ENCODE measurements at regions not wholly inside any gene's neighbourhood (a gene's known extent, or its start where the extent isn't known, plus 50 kb on each side); places are given as distances from the start of the nearest gene placed in this dataset.
"Not testable (repeated sequence)": the region's sequence is repeated elsewhere in the genome, so short reads cannot be mapped to it uniquely, and the experiment has no call there.

GRCh38 chr7:53437336-53437735, 401.9 kb downstream of the POM121L12 start:
- H3K4me3 ChIP-seq (ENCODE audit: low read depth, low read length), result no peak overlapping the region
- H3K9ac ChIP-seq (ENCODE audit: low read depth, low read length), result no peak overlapping the region
- H3K4me1 ChIP-seq (ENCODE audit: control insufficient read depth, insufficient read depth, low read length), result no peaks in the 10 kb centered on the region
- no peaks in the 10 kb centered on the region for H3K27me3 ChIP-seq (ENCODE audit: control insufficient read depth, insufficient read depth, low read length)
- no peak overlapping the region for H3K27ac ChIP-seq (ENCODE audit: low read depth, low read length)
- no peaks in the 10 kb centered on the region for H3K36me3 ChIP-seq (ENCODE audit: control insufficient read depth, insufficient read depth, low read length)
- H3K9me3 ChIP-seq (ENCODE audit: control insufficient read depth, insufficient read depth, low read length), result no peaks in the 10 kb centered on the region

DNA sequence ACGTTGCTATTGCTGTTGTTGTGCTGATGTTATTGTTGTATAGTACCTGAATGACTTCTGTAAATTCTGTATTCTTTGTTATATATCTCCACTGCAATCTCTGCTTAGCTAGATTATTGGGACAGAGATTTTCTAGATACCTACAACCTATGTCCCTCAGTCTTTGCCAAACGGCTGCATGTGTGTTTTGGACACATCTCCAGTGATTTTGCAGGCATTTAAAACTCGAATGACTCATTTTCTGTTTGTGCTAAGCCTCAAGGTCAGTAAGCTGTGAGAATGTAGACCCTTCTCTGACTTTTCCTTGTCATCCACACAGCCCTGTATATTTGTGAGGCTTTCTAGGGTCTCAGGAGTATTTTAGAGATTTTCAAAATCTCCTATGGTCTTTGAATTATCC, 410.7 kb downstream of the POM121L12 start:
- Histone ChIP-seq H3K9me3 (ENCODE audit: control insufficient read depth, insufficient read depth, low read length) (no peaks in the 10 kb centered on the region), H3K4me1 (ENCODE audit: control insufficient read depth, insufficient read depth, low read length) (no peaks in the 10 kb centered on the region), H3K9ac (ENCODE audit: low read depth, low read length) (no peak overlapping the region), H3K27me3 (ENCODE audit: control insufficient read depth, insufficient read depth, low read length) (no peaks in the 10 kb centered on the region), H3K36me3 (ENCODE audit: control insufficient read depth, insufficient read depth, low read length) (no peaks in the 10 kb centered on the region), H3K4me3 (ENCODE audit: low read depth, low read length) (no peak overlapping the region), H3K27ac (ENCODE audit: low read depth, low read length) (no peak overlapping the region)

DNA sequence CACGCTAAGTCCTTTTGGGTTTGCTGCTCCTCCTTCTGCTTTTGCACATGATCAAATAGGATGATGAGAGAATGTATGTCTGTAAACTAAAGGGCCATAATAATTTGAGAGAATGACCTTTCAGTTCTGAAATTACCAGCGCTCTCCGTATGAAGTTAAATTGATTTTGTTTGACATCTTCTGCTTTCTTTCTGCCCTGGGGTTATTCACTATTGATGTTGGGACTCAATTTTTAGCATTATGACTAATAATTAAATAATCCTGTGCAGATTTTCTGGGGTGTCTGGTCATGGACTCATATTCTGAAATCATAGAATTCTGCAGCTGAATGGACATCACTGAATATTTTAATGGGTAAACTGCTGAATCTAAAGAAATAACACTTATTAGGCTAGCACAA, 423.2 kb downstream of the POM121L12 start:
- Histone ChIP-seq H3K9me3 (ENCODE audit: control insufficient read depth, insufficient read depth, low read length) (no peaks in the 10 kb centered on the region), H3K36me3 (ENCODE audit: control insufficient read depth, insufficient read depth, low read length) (no peaks in the 10 kb centered on the region), H3K9ac (ENCODE audit: low read depth, low read length) (no peak overlapping the region), H3K4me1 (ENCODE audit: control insufficient read depth, insufficient read depth, low read length) (no peaks in the 10 kb centered on the region), H3K4me3 (ENCODE audit: low read depth, low read length) (no peak overlapping the region), H3K27ac (ENCODE audit: low read depth, low read length) (no peak overlapping the region), H3K27me3 (ENCODE audit: control insufficient read depth, insufficient read depth, low read length) (no peaks in the 10 kb centered on the region)

DNA sequence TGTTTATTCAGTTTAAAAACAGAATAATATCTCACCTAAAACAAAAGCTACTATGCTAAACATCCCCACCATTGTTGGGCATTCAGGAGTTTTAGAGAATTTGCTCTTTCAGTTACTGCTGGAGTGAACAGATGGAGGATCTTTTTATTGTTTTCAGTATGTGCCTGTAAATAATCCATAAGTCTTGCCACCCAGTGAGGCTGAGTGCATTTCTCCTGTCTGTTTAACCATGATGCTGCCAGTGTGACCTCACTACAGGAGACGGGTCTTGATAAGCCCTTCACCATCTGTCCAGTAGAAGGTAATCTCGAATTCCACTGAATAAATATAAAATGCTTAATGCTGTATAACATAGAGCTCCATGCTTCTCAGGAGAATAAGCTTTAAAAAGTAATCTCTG, 430.9 kb downstream of the POM121L12 start:
- H3K9ac ChIP-seq (ENCODE audit: low read depth, low read length), result no peak overlapping the region
- H3K27me3 ChIP-seq (ENCODE audit: control insufficient read depth, insufficient read depth, low read length), result no peaks in the 10 kb centered on the region
- no peaks in the 10 kb centered on the region for H3K4me1 ChIP-seq (ENCODE audit: control insufficient read depth, insufficient read depth, low read length)
- no peak overlapping the region for H3K4me3 ChIP-seq (ENCODE audit: low read depth, low read length)
- no peaks in the 10 kb centered on the region for H3K9me3 ChIP-seq (ENCODE audit: control insufficient read depth, insufficient read depth, low read length)
- H3K27ac ChIP-seq (ENCODE audit: low read depth, low read length), result no peak overlapping the region
- no peaks in the 10 kb centered on the region for H3K36me3 ChIP-seq (ENCODE audit: control insufficient read depth, insufficient read depth, low read length)

GRCh38 chr7:53470336-53470970, 435.0 kb downstream of the POM121L12 start:
- Histone ChIP-seq H3K36me3 (ENCODE audit: control insufficient read depth, insufficient read depth, low read length) (no peaks in the 10 kb centered on the region), H3K4me3 (ENCODE audit: low read depth, low read length) (no peak overlapping the region), H3K4me1 (ENCODE audit: control insufficient read depth, insufficient read depth, low read length) (no peaks in the 10 kb centered on the region), H3K9me3 (ENCODE audit: control insufficient read depth, insufficient read depth, low read length) (no peaks in the 10 kb centered on the region), H3K27ac (ENCODE audit: low read depth, low read length) (no peak overlapping the region), H3K9ac (ENCODE audit: low read depth, low read length) (no peak overlapping the region), H3K27me3 (ENCODE audit: control insufficient read depth, insufficient read depth, low read length) (no peaks in the 10 kb centered on the region)

DNA sequence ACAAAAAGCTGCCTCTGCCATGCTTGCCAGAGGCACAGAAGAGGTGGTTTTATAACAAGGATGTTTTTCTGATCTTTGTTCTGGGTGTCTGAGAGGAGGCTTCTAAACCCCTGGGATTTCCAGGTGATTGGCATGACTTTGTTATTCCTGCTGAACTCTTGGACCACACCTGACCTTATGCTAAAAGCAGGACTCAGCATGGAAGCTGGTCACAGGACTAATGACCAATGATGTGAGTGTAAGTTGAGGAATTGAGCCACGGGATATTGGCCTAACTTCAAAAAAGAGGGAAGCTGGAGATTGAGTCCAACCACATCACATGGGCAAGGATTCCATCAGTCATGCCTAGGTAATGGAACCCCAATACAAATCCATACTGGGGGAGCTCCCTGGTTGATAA, 437.9 kb downstream of the POM121L12 start:
- no peaks in the 10 kb centered on the region for H3K27me3 ChIP-seq (ENCODE audit: control insufficient read depth, insufficient read depth, low read length)
- no peak overlapping the region for H3K27ac ChIP-seq (ENCODE audit: low read depth, low read length)
- H3K9ac ChIP-seq (ENCODE audit: low read depth, low read length), result no peak overlapping the region
- no peaks in the 10 kb centered on the region for H3K9me3 ChIP-seq (ENCODE audit: control insufficient read depth, insufficient read depth, low read length)
- H3K4me3 ChIP-seq (ENCODE audit: low read depth, low read length), result no peak overlapping the region
- no peaks in the 10 kb centered on the region for H3K4me1 ChIP-seq (ENCODE audit: control insufficient read depth, insufficient read depth, low read length)
- H3K36me3 ChIP-seq (ENCODE audit: control insufficient read depth, insufficient read depth, low read length), result no peaks in the 10 kb centered on the region

DNA sequence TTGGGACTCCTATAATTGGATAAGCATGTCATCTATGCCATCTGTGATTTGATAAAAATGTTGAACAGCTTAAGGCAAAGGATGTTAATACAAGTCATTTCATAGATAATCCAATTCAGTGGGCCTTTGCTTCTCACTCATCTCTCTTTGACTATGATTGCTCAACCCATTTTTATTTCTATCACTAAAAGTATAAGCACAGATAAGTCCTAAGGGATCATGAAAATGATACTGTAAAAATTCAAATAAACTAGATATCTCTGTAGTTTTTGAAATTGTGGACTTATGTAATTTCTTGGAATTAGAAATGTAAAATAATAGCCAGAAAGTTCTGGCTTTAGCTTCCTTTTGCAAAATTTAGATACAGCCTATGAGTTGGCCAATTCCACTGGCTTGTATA, 440.3 kb downstream of the POM121L12 start:
- no peak overlapping the region for H3K9ac ChIP-seq (ENCODE audit: low read depth, low read length)
- H3K27me3 ChIP-seq (ENCODE audit: control insufficient read depth, insufficient read depth, low read length), result no peaks in the 10 kb centered on the region
- no peak overlapping the region for H3K4me3 ChIP-seq (ENCODE audit: low read depth, low read length)
- no peaks in the 10 kb centered on the region for H3K4me1 ChIP-seq (ENCODE audit: control insufficient read depth, insufficient read depth, low read length)
- H3K36me3 ChIP-seq (ENCODE audit: control insufficient read depth, insufficient read depth, low read length), result no peaks in the 10 kb centered on the region
- no peaks in the 10 kb centered on the region for H3K9me3 ChIP-seq (ENCODE audit: control insufficient read depth, insufficient read depth, low read length)
- no peak overlapping the region for H3K27ac ChIP-seq (ENCODE audit: low read depth, low read length)

- Histone ChIP-seq H3K4me3 (ENCODE audit: low read depth, low read length) (no peak overlapping the region), H3K9me3 (ENCODE audit: control insufficient read depth, insufficient read depth, low read length) (no peaks in the 10 kb centered on the region), H3K9ac (ENCODE audit: low read depth, low read length) (no peak overlapping the region), H3K27ac (ENCODE audit: low read depth, low read length) (no peak overlapping the region), H3K36me3 (ENCODE audit: control insufficient read depth, insufficient read depth, low read length) (no peaks in the 10 kb centered on the region), H3K4me1 (ENCODE audit: control insufficient read depth, insufficient read depth, low read length) (no peaks in the 10 kb centered on the region), H3K27me3 (ENCODE audit: control insufficient read depth, insufficient read depth, low read length) (no peaks in the 10 kb centered on the region)
Observed at GRCh38 chr7:53476566-53476965, 441.1 kb downstream of the POM121L12 start.

GRCh38 chr7:53485354-53485753, 449.9 kb downstream of the POM121L12 start:
- Histone ChIP-seq H3K9me3 (ENCODE audit: control insufficient read depth, insufficient read depth, low read length) (no peaks in the 10 kb centered on the region), H3K27ac (ENCODE audit: low read depth, low read length) (no peak overlapping the region), H3K4me3 (ENCODE audit: low read depth, low read length) (no peak overlapping the region)

GRCh38 chr7:53491051-53491450, 455.6 kb downstream of the POM121L12 start:
- H3K36me3 ChIP-seq (ENCODE audit: control insufficient read depth, insufficient read depth, low read length), result no peaks in the 10 kb centered on the region
- H3K27me3 ChIP-seq (ENCODE audit: control insufficient read depth, insufficient read depth, low read length), result no peaks in the 10 kb centered on the region
- H3K4me3 ChIP-seq (ENCODE audit: low read depth, low read length), result no peak overlapping the region
- no peaks in the 10 kb centered on the region; the same call in 1 of the 2 replicates for H3K9me3 ChIP-seq (ENCODE audit: control insufficient read depth, insufficient read depth, low read length)
- no peak overlapping the region for H3K27ac ChIP-seq (ENCODE audit: low read depth, low read length)
- H3K9ac ChIP-seq (ENCODE audit: low read depth, low read length), result no peak overlapping the region
- H3K4me1 ChIP-seq (ENCODE audit: control insufficient read depth, insufficient read depth, low read length), result no peaks in the 10 kb centered on the region

More at GRCh38 chr7:53485354-53485753, 449.9 kb downstream of the POM121L12 start:
- Histone ChIP-seq H3K4me1 (ENCODE audit: control insufficient read depth, insufficient read depth, low read length) (no peaks in the 10 kb centered on the region), H3K27me3 (ENCODE audit: control insufficient read depth, insufficient read depth, low read length) (no peaks in the 10 kb centered on the region), H3K9ac (ENCODE audit: low read depth, low read length) (no peak overlapping the region), H3K36me3 (ENCODE audit: control insufficient read depth, insufficient read depth, low read length) (no peaks in the 10 kb centered on the region)

DNA sequence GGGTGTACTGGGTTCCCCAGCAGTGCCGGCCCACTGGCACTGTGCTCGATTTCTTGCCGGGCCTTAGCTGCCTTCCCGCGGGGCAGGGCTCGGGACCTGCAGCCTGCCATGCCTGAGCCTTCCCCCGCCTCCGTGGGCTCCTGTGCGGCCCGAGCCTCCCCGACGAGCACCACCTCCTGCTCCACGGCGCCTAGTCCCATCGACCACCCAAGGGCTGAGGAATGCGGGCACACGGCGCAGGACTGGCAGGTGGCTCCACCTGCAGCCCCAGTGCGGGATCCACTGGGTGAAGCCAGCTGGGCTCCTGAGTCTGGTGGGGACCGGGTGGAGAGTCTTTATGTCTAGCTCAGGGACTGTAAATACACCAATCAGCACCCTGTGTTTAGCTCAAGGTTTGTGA, 459.7 kb downstream of the POM121L12 start:
- H3K9ac ChIP-seq (ENCODE audit: low read depth, low read length); H3K9me3 ChIP-seq (ENCODE audit: control insufficient read depth, insufficient read depth, low read length); H3K4me3 ChIP-seq (ENCODE audit: low read depth, low read length); H3K27ac ChIP-seq (ENCODE audit: low read depth, low read length); H3K27me3 ChIP-seq (ENCODE audit: control insufficient read depth, insufficient read depth, low read length); H3K4me1 ChIP-seq (ENCODE audit: control insufficient read depth, insufficient read depth, low read length); H3K36me3 ChIP-seq (ENCODE audit: control insufficient read depth, insufficient read depth, low read length): not testable (repeated sequence)

DNA sequence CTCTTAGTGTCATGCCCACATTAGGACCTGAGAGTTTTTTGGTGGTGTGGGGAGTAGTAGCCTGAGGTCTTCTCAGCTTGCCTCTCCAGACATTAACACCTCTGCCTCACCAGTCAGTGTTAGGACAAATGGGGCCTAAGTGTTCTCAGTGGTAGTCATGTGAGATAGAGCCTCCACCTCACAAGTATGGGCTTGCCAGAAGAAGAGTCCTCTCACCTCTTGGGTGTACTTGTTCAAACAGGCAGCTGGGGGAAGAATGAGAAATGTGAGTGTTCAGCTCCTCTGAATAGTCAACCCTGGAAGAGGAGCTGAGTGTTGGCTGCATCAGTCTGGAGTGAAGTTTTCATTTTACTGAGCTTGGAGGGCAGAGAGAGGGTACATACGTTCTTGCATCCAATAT, 464.6 kb downstream of the POM121L12 start:
- Histone ChIP-seq H3K36me3 (ENCODE audit: control insufficient read depth, insufficient read depth, low read length) (no peaks in the 10 kb centered on the region), H3K27me3 (ENCODE audit: control insufficient read depth, insufficient read depth, low read length) (no peaks in the 10 kb centered on the region), H3K27ac (ENCODE audit: low read depth, low read length) (no peak overlapping the region), H3K4me1 (ENCODE audit: control insufficient read depth, insufficient read depth, low read length) (no peaks in the 10 kb centered on the region), H3K4me3 (ENCODE audit: low read depth, low read length) (no peak overlapping the region), H3K9ac (ENCODE audit: low read depth, low read length) (no peak overlapping the region), H3K9me3 (ENCODE audit: control insufficient read depth, insufficient read depth, low read length) (no peaks in the 10 kb centered on the region)
